ENCODE measurements at regions not wholly inside any gene's neighbourhood (a gene's known extent, or its start where the extent isn't known, plus 50 kb on each side); places are given as distances from the start of the nearest gene placed in this dataset.

DNA sequence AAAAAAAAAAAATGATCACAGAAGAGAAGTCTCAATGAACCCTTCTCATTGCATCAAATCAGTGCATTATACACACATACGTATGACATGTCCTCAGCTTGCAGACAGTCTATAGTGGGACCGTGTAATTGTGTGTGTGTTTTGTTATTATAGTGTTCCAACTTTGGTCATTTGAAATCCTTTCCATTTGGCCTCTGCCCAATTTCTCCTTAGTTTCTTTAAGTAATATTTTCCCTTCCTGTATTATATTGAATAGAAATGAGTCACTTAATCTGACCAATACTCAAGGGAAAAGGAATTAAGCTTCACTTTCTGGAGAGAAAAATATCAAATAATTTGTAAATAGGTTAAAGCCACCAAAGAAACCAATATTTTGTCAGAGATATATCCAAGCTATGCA lies 415.5 kb upstream of the SORCS1 start:
- TF ChIP-seq, protein P1, sequence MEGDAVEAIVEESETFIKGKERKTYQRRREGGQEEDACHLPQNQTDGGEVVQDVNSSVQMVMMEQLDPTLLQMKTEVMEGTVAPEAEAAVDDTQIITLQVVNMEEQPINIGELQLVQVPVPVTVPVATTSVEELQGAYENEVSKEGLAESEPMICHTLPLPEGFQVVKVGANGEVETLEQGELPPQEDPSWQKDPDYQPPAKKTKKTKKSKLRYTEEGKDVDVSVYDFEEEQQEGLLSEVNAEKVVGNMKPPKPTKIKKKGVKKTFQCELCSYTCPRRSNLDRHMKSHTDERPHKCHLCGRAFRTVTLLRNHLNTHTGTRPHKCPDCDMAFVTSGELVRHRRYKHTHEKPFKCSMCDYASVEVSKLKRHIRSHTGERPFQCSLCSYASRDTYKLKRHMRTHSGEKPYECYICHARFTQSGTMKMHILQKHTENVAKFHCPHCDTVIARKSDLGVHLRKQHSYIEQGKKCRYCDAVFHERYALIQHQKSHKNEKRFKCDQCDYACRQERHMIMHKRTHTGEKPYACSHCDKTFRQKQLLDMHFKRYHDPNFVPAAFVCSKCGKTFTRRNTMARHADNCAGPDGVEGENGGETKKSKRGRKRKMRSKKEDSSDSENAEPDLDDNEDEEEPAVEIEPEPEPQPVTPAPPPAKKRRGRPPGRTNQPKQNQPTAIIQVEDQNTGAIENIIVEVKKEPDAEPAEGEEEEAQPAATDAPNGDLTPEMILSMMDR (conservative IDR thresholded peaks at IDR 0.05 in 1 of 2, IDR thresholded peaks at IDR 0.05 in 1 of 2; ENCODE audit: extremely low read depth in 1 of 2, insufficient read depth in 1 of 2, low read depth in 1 of 2, low read length in 2 of 2), result no peak
- no peak for TF ChIP-seq EZH2 (IDR thresholded peaks at IDR 0.05; ENCODE audit: borderline replicate concordance, low read length)
